Hepatocyte (in vitro differentiated cells): ENCODE measurements at regions not wholly inside any gene's neighbourhood (a gene's known extent, or its start where the extent isn't known, plus 50 kb on each side); places are given as distances from the start of the nearest gene placed in this dataset.

Experiments used
- DNase-seq: peaks from one replicate; pipeline ENCODE4 v3.0.0-alpha.2; 2016; ENCODE audit warnings: low spot score
- H2AFZ ChIP-seq: fragments of 200-600 bp; sonication (generic); 2 replicates; pipeline ENCODE4 v1.6.0; 2016; ENCODE audit warnings: antibody characterized with exemption, mild to moderate bottlenecking
- H3K27ac ChIP-seq: fragments of 200-600 bp; sonication (generic); 2 replicates; pipeline ENCODE4 v1.5.1; 2016; ENCODE audit warnings: mild to moderate bottlenecking
- H3K27me3 ChIP-seq: fragments of 200-600 bp; sonication (generic); 2 replicates; pipeline ENCODE4 v1.6.1; 2016
- H3K36me3 ChIP-seq: fragments of 200-600 bp; sonication (generic); replicated peaks from 2 replicates; pipeline ENCODE4 v1.5.1; 2016; ENCODE audit warnings: low read depth; ENCODE audit not compliant: insufficient read depth
- H3K4me1 ChIP-seq: fragments of 200-600 bp; sonication (generic); 2 replicates; pipeline ENCODE4 v1.5.1; 2016; ENCODE audit warnings: mild to moderate bottlenecking, moderate library complexity; ENCODE audit not compliant: insufficient read depth
- H3K4me2 ChIP-seq: fragments of 200-600 bp; sonication (generic); 2 replicates; pipeline ENCODE4 v1.6.0; 2016
- H3K4me3 ChIP-seq: fragments of 200-600 bp; sonication (generic); 2 replicates; pipeline ENCODE4 v1.5.1; 2016; ENCODE audit warnings: mild to moderate bottlenecking
- H3K79me2 ChIP-seq: fragments of 200-600 bp; sonication (generic); 2 replicates; pipeline ENCODE4 v1.6.0; 2017; ENCODE audit warnings: mild to moderate bottlenecking
- H3K9me2 ChIP-seq: fragments of 200-600 bp; sonication (generic); replicated peaks from 2 replicates; pipeline ENCODE4 v1.6.0; 2017; ENCODE audit warnings: mild to moderate bottlenecking; ENCODE audit not compliant: insufficient read depth
- H3K9me3 ChIP-seq: fragments of 200-600 bp; sonication (generic); 2 replicates; pipeline ENCODE4 v1.5.1; 2016; ENCODE audit warnings: low read depth, mild to moderate bottlenecking
- H4K20me1 ChIP-seq: fragments of 200-600 bp; sonication (generic); 2 replicates; pipeline ENCODE4 v1.6.0; 2016; ENCODE audit warnings: mild to moderate bottlenecking; ENCODE audit not compliant: insufficient read depth, poor library complexity, severe bottlenecking
- CTCF ChIP-seq: fragments of 200-600 bp; sonication (generic); IDR thresholded peaks from 2 replicates; pipeline ENCODE4 v1.5.1; 2016; ENCODE audit warnings: antibody characterized with exemption, mild to moderate bottlenecking; ENCODE audit not compliant: poor library complexity
- EZH2 ChIP-seq: fragments of 200-600 bp; sonication (generic); IDR thresholded peaks from 2 replicates; pipeline ENCODE4 v1.6.1; 2016; ENCODE audit warnings: antibody characterized with exemption, mild to moderate bottlenecking, borderline replicate concordance
- EZH2phosphoT487 ChIP-seq: fragments of 200-600 bp; sonication (generic); IDR thresholded peaks from one replicate; pipeline ENCODE4 v1.6.1; 2018; ENCODE audit warnings: antibody characterized with exemption, mild to moderate bottlenecking, low read depth, moderate library complexity; ENCODE audit not compliant: unreplicated experiment, severe bottlenecking
- WGBS: methylation state at CpG from one replicate; pipeline ENCODE4 v1.1.6; 2016; ENCODE audit warnings: low lambda C conversion rate; ENCODE audit errors: missing lambda C conversion rate; 5-methylcytosine and 5-hydroxymethylcytosine counted together

GRCh38 chr2:216299588-216299987, 72.7 kb downstream of the MARCHF4 start:
- no peaks in the 10 kb centered on the region for H3K9me2 ChIP-seq
- no peaks in the 10 kb centered on the region for H4K20me1 ChIP-seq
- H3K36me3 ChIP-seq = no peaks in the 10 kb centered on the region
- no peak overlapping the region for H3K27ac ChIP-seq
- no peak for DNase-seq
- WGBS = 3% methylated on average over 1 of the region's 1 CpG
- no peak overlapping the region for H2AFZ ChIP-seq
- no peaks in the 10 kb centered on the region for H3K79me2 ChIP-seq
- H3K4me2 ChIP-seq = no peak overlapping the region
- no peaks in the 10 kb centered on the region for H3K9me3 ChIP-seq
- H3K4me3 ChIP-seq = no peak overlapping the region
- TF ChIP-seq CTCF (no peak), EZH2phosphoT487 (no peak), EZH2 (no peak)
- no peaks in the 10 kb centered on the region for H3K4me1 ChIP-seq
- H3K27me3 ChIP-seq = no peaks in the 10 kb centered on the region

GRCh38 chr2:216298719-216299495, 73.4 kb downstream of the MARCHF4 start:
- Histone ChIP-seq H2AFZ (no peak overlapping the region), H3K4me1 (no peaks in the 10 kb centered on the region), H3K27me3 (no peaks in the 10 kb centered on the region), H4K20me1 (no peaks in the 10 kb centered on the region), H3K9me3 (no peaks in the 10 kb centered on the region), H3K79me2 (no peaks in the 10 kb centered on the region), H3K27ac (no peak overlapping the region), H3K36me3 (no peaks in the 10 kb centered on the region), H3K9me2 (no peaks in the 10 kb centered on the region), H3K4me3 (no peak overlapping the region), H3K4me2 (no peak overlapping the region)
- DNase-seq = no peak
- no peak for TF ChIP-seq EZH2
- no peak for TF ChIP-seq CTCF
- no peak for TF ChIP-seq EZH2phosphoT487
- 81% methylated on average over 5 of the region's 5 CpGs for WGBS

- Histone ChIP-seq H3K79me2 (no peaks in the 10 kb centered on the region), H3K27ac (no peak overlapping the region), H3K9me2 (no peaks in the 10 kb centered on the region), H3K4me3 (no peak overlapping the region), H3K9me3 (no peaks in the 10 kb centered on the region), H3K4me2 (no peak overlapping the region), H3K4me1 (no peaks in the 10 kb centered on the region), H3K36me3 (no peaks in the 10 kb centered on the region), H4K20me1 (no peaks in the 10 kb centered on the region), H3K27me3 (no peaks in the 10 kb centered on the region), H2AFZ (no peak overlapping the region)
- 86% methylated on average over 7 of the region's 7 CpGs for WGBS
- no peak for DNase-seq
- TF ChIP-seq EZH2 (no peak), CTCF (no peak), EZH2phosphoT487 (no peak)
Measured at GRCh38 chr2:216296856-216297255, 75.4 kb downstream of the MARCHF4 start.
